ENCODE measurements at regions not wholly inside any gene's neighbourhood (a gene's known extent, or its start where the extent isn't known, plus 50 kb on each side); places are given as distances from the start of the nearest gene placed in this dataset. TPM values are rescaled to one million over a fixed set of nuclear protein-coding genes. Genes with fewer than 3 reads are reported as not detected.

- DNase-seq (ENCODE audit: low spot score) = no peak
- Histone ChIP-seq H2BK15ac (ENCODE audit: low read length) (no peak overlapping the region), H2BK12ac (ENCODE audit: low read length) (no peak overlapping the region), H3K18ac (ENCODE audit: low read length) (no peak overlapping the region), H3K27me3 (ENCODE audit: control insufficient read depth in 3 of 3, insufficient read depth in 3 of 3, low read depth in 1 of 3, low read length in 3 of 3) (no peaks in the 10 kb centered on the region), H3K79me1 (ENCODE audit: low read depth, low read length) (no peaks in the 10 kb centered on the region), H4K8ac (ENCODE audit: low read depth, low read length) (no peak overlapping the region), H4K91ac (ENCODE audit: low read depth, low read length, poor library complexity) (no peak overlapping the region), H3K9ac (ENCODE audit: low read depth, low read length, poor library complexity) (no peak overlapping the region), H3K27ac (replicated peaks; ENCODE audit: low read length) (no peak overlapping the region), H3K4me2 (ENCODE audit: insufficient read depth, low read length, poor library complexity, severe bottlenecking) (no peak overlapping the region), H3K4me1 (ENCODE audit: control insufficient read depth in 2 of 2, insufficient read depth in 1 of 2, low read depth in 1 of 2, low read length in 2 of 2) (no peaks in the 10 kb centered on the region), H2BK120ac (ENCODE audit: low read depth, low read length) (no peak overlapping the region), H3K14ac (ENCODE audit: low read length) (no peak overlapping the region), H3K23ac (ENCODE audit: low read depth, low read length, poor library complexity) (no peak overlapping the region), H3K4ac (ENCODE audit: low read length) (no peak overlapping the region), H2AK5ac (ENCODE audit: low read depth, low read length) (no peak overlapping the region), H3K4me3 (ENCODE audit: low read length in 2 of 2) (no peak overlapping the region), H2BK5ac (ENCODE audit: low read length) (no peak overlapping the region), H2AFZ (ENCODE audit: low read length) (no peak overlapping the region), H3K9me3 (replicated peaks in 1 of 2; ENCODE audit: control insufficient read depth in 2 of 2, insufficient read depth in 1 of 2, low read depth in 1 of 2, low read length in 2 of 2) (no peaks in the 10 kb centered on the region), H3K36me3 (replicated peaks in 1 of 2; ENCODE audit: control insufficient read depth in 2 of 2, insufficient read depth in 2 of 2, low read length in 2 of 2) (no peaks in the 10 kb centered on the region)
- no CpG with 5 or more reads among the region's 3 CpGs for WGBS, 2 donors (ENCODE audit: extremely low coverage in 2 of 2, insufficient read length in 2 of 2, insufficient replicate concordance in 1 of 2)
Observed at GRCh38 chr6:62344850-62345249, 58.8 kb upstream of the KHDRBS2 start.

GRCh38 chr6:62338477-62338876, 52.5 kb upstream of the KHDRBS2 start:
- Histone ChIP-seq H3K23ac (ENCODE audit: low read depth, low read length, poor library complexity) (no peak overlapping the region), H3K14ac (ENCODE audit: low read length) (peak overlapping the region; percentile 63), H2AK5ac (ENCODE audit: low read depth, low read length) (no peak overlapping the region), H2BK12ac (ENCODE audit: low read length) (no peak overlapping the region), H2BK5ac (ENCODE audit: low read length) (no peak overlapping the region), H3K4me1 (ENCODE audit: control insufficient read depth in 2 of 2, insufficient read depth in 1 of 2, low read depth in 1 of 2, low read length in 2 of 2) (no peaks in the 10 kb centered on the region), H3K4ac (ENCODE audit: low read length) (no peak overlapping the region), H3K9me3 (replicated peaks in 1 of 2; ENCODE audit: control insufficient read depth in 2 of 2, insufficient read depth in 1 of 2, low read depth in 1 of 2, low read length in 2 of 2) (no peaks in the 10 kb centered on the region), H3K4me2 (ENCODE audit: insufficient read depth, low read length, poor library complexity, severe bottlenecking) (no peak overlapping the region), H4K91ac (ENCODE audit: low read depth, low read length, poor library complexity) (no peak overlapping the region), H3K27me3 (ENCODE audit: control insufficient read depth in 3 of 3, insufficient read depth in 3 of 3, low read depth in 1 of 3, low read length in 3 of 3) (no peaks in the 10 kb centered on the region), H4K8ac (ENCODE audit: low read depth, low read length) (no peak overlapping the region), H2BK120ac (ENCODE audit: low read depth, low read length) (no peak overlapping the region), H3K36me3 (replicated peaks in 1 of 2; ENCODE audit: control insufficient read depth in 2 of 2, insufficient read depth in 2 of 2, low read length in 2 of 2) (no peaks in the 10 kb centered on the region), H3K4me3 (ENCODE audit: low read length in 2 of 2) (peak overlapping the region in 1 of 2 donors; percentile 22), H3K18ac (ENCODE audit: low read length) (peak overlapping the region; percentile 38), H3K27ac (replicated peaks; ENCODE audit: low read length) (no peak overlapping the region), H3K9ac (ENCODE audit: low read depth, low read length, poor library complexity) (no peak overlapping the region), H2BK15ac (ENCODE audit: low read length) (no peak overlapping the region), H3K79me1 (ENCODE audit: low read depth, low read length) (no peaks in the 10 kb centered on the region), H2AFZ (ENCODE audit: low read length) (no peak overlapping the region)
- WGBS, 2 donors (ENCODE audit: extremely low coverage in 2 of 2, insufficient read length in 2 of 2, insufficient replicate concordance in 1 of 2) = no CpG with 5 or more reads among the region's 3 CpGs
- no peak for DNase-seq (ENCODE audit: low spot score)

Small RNAs in the stretch of these regions (small RNA-seq; reads per million reads assigned to genes)
- gene AL355375.2 (ENCODE audit: insufficient read depth) = not detected

All from neuronal stem cell (in vitro differentiated cells).